IPS DF 6.9 (cell line): ENCODE measurements at regions not wholly inside any gene's neighbourhood (a gene's known extent, or its start where the extent isn't known, plus 50 kb on each side); places are given as distances from the start of the nearest gene placed in this dataset.
"Not testable (repeated sequence)": the region's sequence is repeated elsewhere in the genome, so short reads cannot be mapped to it uniquely, and the experiment has no call there.

Experiments used
- DNase-seq: peaks from one replicate; pipeline ENCODE4 v3.0.0-alpha.2; 2013; ENCODE audit warnings: low read depth, low spot score
- H3K27ac ChIP-seq: one replicate; pipeline ENCODE4 v1.5.1; 2013; ENCODE audit warnings: low read length, control low read depth
- H3K27me3 ChIP-seq: 2 replicates; pipeline ENCODE4 v1.6.1; 2013; ENCODE audit warnings: mild to moderate bottlenecking, low read length; ENCODE audit not compliant: control insufficient read depth, insufficient read depth
- H3K36me3 ChIP-seq: 2 replicates; pipeline ENCODE4 v1.6.1; 2013; ENCODE audit warnings: low read length; ENCODE audit not compliant: control insufficient read depth, insufficient read depth
- H3K4me1 ChIP-seq: 2 replicates; pipeline ENCODE4 v1.6.1; 2013; ENCODE audit warnings: low read length; ENCODE audit not compliant: control insufficient read depth, insufficient read depth
- H3K4me3 ChIP-seq: 2 replicates; pipeline ENCODE4 v1.5.1; 2013; ENCODE audit warnings: mild to moderate bottlenecking, low read length
- H3K9me3 ChIP-seq: 2 replicates; pipeline ENCODE4 v1.6.1; 2013; ENCODE audit warnings: low read length, inconsistent platforms; ENCODE audit not compliant: control insufficient read depth, insufficient read depth
- WGBS: extraction: QIAGEN DNeasy Blood & Tissue Kit; methylation state at CpG from one replicate; pipeline ENCODE4 v1.1.7; 2013; ENCODE audit warnings: mixed read lengths, missing lambda C conversion rate; ENCODE audit not compliant: insufficient read length, insufficient coverage; 5-methylcytosine and 5-hydroxymethylcytosine counted together

- WGBS = no CpG with 5 or more reads among the region's 1 CpG
- H3K27ac ChIP-seq = no peak overlapping the region
- H3K27me3 ChIP-seq = no peaks in the 10 kb centered on the region
- H3K36me3 ChIP-seq = no peaks in the 10 kb centered on the region
- no peak overlapping the region for H3K4me3 ChIP-seq
- no peaks in the 10 kb centered on the region for H3K9me3 ChIP-seq
- H3K4me1 ChIP-seq = no peaks in the 10 kb centered on the region
- DNase-seq = no peak
Observed at GRCh38 chr14:27318774-27319420, 721.1 kb upstream of the NOVA1 start.

- H3K4me3 ChIP-seq = no peak overlapping the region
- no peak overlapping the region for H3K27ac ChIP-seq
Observed at GRCh38 chr14:27320261-27320660, 722.4 kb upstream of the NOVA1 start.

GRCh38 chr14:27327095-27327494 is 729.3 kb upstream of the NOVA1 start:
- Histone ChIP-seq H3K4me3 (no peak overlapping the region), H3K27me3 (no peaks in the 10 kb centered on the region), H3K27ac (no peak overlapping the region), H3K36me3 (no peaks in the 10 kb centered on the region), H3K9me3 (no peaks in the 10 kb centered on the region), H3K4me1 (no peaks in the 10 kb centered on the region)
- DNase-seq = no peak
- no CpG with 5 or more reads among the region's 3 CpGs for WGBS

More at GRCh38 chr14:27320261-27320660, 722.4 kb upstream of the NOVA1 start:
- Histone ChIP-seq H3K27me3 (no peaks in the 10 kb centered on the region), H3K9me3 (no peaks in the 10 kb centered on the region), H3K4me1 (no peaks in the 10 kb centered on the region), H3K36me3 (no peaks in the 10 kb centered on the region)
- no peak for DNase-seq

GRCh38 chr14:27338012-27338411 is 740.2 kb upstream of the NOVA1 start:
- H3K27ac ChIP-seq = no peak overlapping the region
- H3K27me3 ChIP-seq = no peaks in the 10 kb centered on the region
- no peaks in the 10 kb centered on the region for H3K9me3 ChIP-seq
- no CpG with 5 or more reads among the region's 2 CpGs for WGBS
- H3K4me1 ChIP-seq = no peaks in the 10 kb centered on the region
- no peak overlapping the region for H3K4me3 ChIP-seq
- no peak for DNase-seq
- H3K36me3 ChIP-seq = no peaks in the 10 kb centered on the region

GRCh38 chr14:27363036-27363435 is 765.2 kb upstream of the NOVA1 start:
- not testable (repeated sequence) for H3K36me3 ChIP-seq, DNase-seq, H3K9me3 ChIP-seq, H3K27ac ChIP-seq, H3K27me3 ChIP-seq, H3K4me3 ChIP-seq, H3K4me1 ChIP-seq
- WGBS = no CpG with 5 or more reads among the region's 8 CpGs

GRCh38 chr14:27366596-27366995 is 768.8 kb upstream of the NOVA1 start:
- no CpG with 5 or more reads among the region's 5 CpGs for WGBS
- Histone ChIP-seq H3K9me3 (no peaks in the 10 kb centered on the region), H3K36me3 (no peaks in the 10 kb centered on the region), H3K4me3 (no peak overlapping the region), H3K27ac (no peak overlapping the region), H3K4me1 (no peaks in the 10 kb centered on the region), H3K27me3 (no peaks in the 10 kb centered on the region)
- DNase-seq = no peak

- Histone ChIP-seq H3K4me1 (no peaks in the 10 kb centered on the region), H3K36me3 (no peaks in the 10 kb centered on the region), H3K9me3 (no peaks in the 10 kb centered on the region), H3K4me3 (no peak overlapping the region), H3K27me3 (no peaks in the 10 kb centered on the region), H3K27ac (no peak overlapping the region)
- no peak for DNase-seq
- WGBS = no CpG with 5 or more reads among the region's 1 CpG
Observed at GRCh38 chr14:27367345-27367744, 769.5 kb upstream of the NOVA1 start.

GRCh38 chr14:27370074-27370473 is 772.2 kb upstream of the NOVA1 start:
- Histone ChIP-seq H3K4me1 (no peaks in the 10 kb centered on the region), H3K27me3 (no peaks in the 10 kb centered on the region), H3K9me3 (no peaks in the 10 kb centered on the region), H3K4me3 (no peak overlapping the region), H3K36me3 (no peaks in the 10 kb centered on the region), H3K27ac (no peak overlapping the region)
- no peak for DNase-seq
- no CpG with 5 or more reads among the region's 1 CpG for WGBS

- no peaks in the 10 kb centered on the region for H3K4me1 ChIP-seq
- H3K27ac ChIP-seq = no peak overlapping the region
- no peaks in the 10 kb centered on the region for H3K27me3 ChIP-seq
- DNase-seq = no peak
- no peaks in the 10 kb centered on the region for H3K9me3 ChIP-seq
- no peak overlapping the region for H3K4me3 ChIP-seq
- no peaks in the 10 kb centered on the region for H3K36me3 ChIP-seq
Observed at GRCh38 chr14:27370775-27371174, 772.9 kb upstream of the NOVA1 start.

- WGBS = no CpG with 5 or more reads among the region's 4 CpGs
- DNase-seq = no peak
- Histone ChIP-seq H3K27me3 (no peaks in the 10 kb centered on the region), H3K9me3 (no peaks in the 10 kb centered on the region), H3K4me3 (no peak overlapping the region), H3K27ac (no peak overlapping the region), H3K36me3 (no peaks in the 10 kb centered on the region), H3K4me1 (no peaks in the 10 kb centered on the region)
Observed at GRCh38 chr14:27371209-27371608, 773.4 kb upstream of the NOVA1 start.

- no peaks in the 10 kb centered on the region for H3K9me3 ChIP-seq
- no peak for DNase-seq
- H3K36me3 ChIP-seq = no peaks in the 10 kb centered on the region
- WGBS = no CpG with 5 or more reads among the region's 4 CpGs
- no peak overlapping the region for H3K4me3 ChIP-seq
- H3K27ac ChIP-seq = no peak overlapping the region
- no peaks in the 10 kb centered on the region for H3K27me3 ChIP-seq
- no peaks in the 10 kb centered on the region for H3K4me1 ChIP-seq
Observed at GRCh38 chr14:27371868-27372267, 774.0 kb upstream of the NOVA1 start.
